Thoracic aorta (tissue), 2 donors: ENCODE measurements at regions not wholly inside any gene's neighbourhood (a gene's known extent, or its start where the extent isn't known, plus 50 kb on each side); places are given as distances from the start of the nearest gene placed in this dataset.
"Not testable (repeated sequence)": the region's sequence is repeated elsewhere in the genome, so short reads cannot be mapped to it uniquely, and the experiment has no call there.

ENCODE experiments used
- ATAC-seq: fragments of 150-250 bp; one replicate; pipeline ENCODE4 v1.8.0; 2017; ENCODE audit warnings: low read depth; ENCODE audit not compliant: insufficient number of reproducible peaks, low FRiP score
- DNase-seq: peaks from one replicate; pipeline ENCODE4 v3.0.0-alpha.2; 2020; ENCODE audit warnings: low spot score
- H3K27ac ChIP-seq, 2 donors: fragments of 200-600 bp; sonication (generic); 1 replicate in 1 of 2; 2 replicates in 1 of 2; pipeline ENCODE4 v1.5.1; 2016; ENCODE audit warnings: mild to moderate bottlenecking in 2 of 2, moderate library complexity in 2 of 2
- H3K27me3 ChIP-seq: fragments of 200-600 bp; sonication (generic); replicated peaks from 2 replicates; pipeline ENCODE4 v1.6.0; 2016; ENCODE audit warnings: mild to moderate bottlenecking; ENCODE audit not compliant: insufficient read depth
- H3K36me3 ChIP-seq: fragments of 200-600 bp; sonication (generic); one replicate; pipeline ENCODE4 v1.5.1; 2016
- H3K4me1 ChIP-seq, 2 donors: fragments of 200-600 bp; sonication (generic); 1 replicate in 1 of 2; 2 replicates in 1 of 2; pipeline versions ENCODE4 v1.5.1 to v1.6.0; 2016; ENCODE audit warnings: low read depth in 2 of 2, mild to moderate bottlenecking in 1 of 2; ENCODE audit not compliant: control insufficient read depth in 1 of 2
- H3K4me3 ChIP-seq: fragments of 200-600 bp; sonication (generic); 2 replicates; pipeline ENCODE4 v1.5.1; 2016; ENCODE audit warnings: mild to moderate bottlenecking
- H3K9me3 ChIP-seq: fragments of 200-600 bp; sonication (generic); 2 replicates; pipeline ENCODE4 v1.5.1; 2016
- TF ChIP-seq, protein P1 (sequence below): fragments of 200-600 bp; sonication (generic); IDR thresholded peaks from one replicate; pipeline ENCODE4 v1.5.1; 2019; ENCODE audit warnings: antibody characterized with exemption

GRCh38 chr11:96748639-96749370 lies 359.0 kb downstream of the JRKL start:
- ATAC-seq (no peak), DNase-seq (no peak)
- H3K27ac ChIP-seq, result no peak overlapping the region
- TF ChIP-seq, protein P1, sequence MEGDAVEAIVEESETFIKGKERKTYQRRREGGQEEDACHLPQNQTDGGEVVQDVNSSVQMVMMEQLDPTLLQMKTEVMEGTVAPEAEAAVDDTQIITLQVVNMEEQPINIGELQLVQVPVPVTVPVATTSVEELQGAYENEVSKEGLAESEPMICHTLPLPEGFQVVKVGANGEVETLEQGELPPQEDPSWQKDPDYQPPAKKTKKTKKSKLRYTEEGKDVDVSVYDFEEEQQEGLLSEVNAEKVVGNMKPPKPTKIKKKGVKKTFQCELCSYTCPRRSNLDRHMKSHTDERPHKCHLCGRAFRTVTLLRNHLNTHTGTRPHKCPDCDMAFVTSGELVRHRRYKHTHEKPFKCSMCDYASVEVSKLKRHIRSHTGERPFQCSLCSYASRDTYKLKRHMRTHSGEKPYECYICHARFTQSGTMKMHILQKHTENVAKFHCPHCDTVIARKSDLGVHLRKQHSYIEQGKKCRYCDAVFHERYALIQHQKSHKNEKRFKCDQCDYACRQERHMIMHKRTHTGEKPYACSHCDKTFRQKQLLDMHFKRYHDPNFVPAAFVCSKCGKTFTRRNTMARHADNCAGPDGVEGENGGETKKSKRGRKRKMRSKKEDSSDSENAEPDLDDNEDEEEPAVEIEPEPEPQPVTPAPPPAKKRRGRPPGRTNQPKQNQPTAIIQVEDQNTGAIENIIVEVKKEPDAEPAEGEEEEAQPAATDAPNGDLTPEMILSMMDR, result no peak
- H3K4me1 ChIP-seq, result peaks cover 15 to 23% of the 10 kb centered on the region in 2 donors
- no peaks in the 10 kb centered on the region for H3K9me3 ChIP-seq
- H3K36me3 ChIP-seq, result no peaks in the 10 kb centered on the region
- H3K4me3 ChIP-seq, result no peak overlapping the region
- H3K27me3 ChIP-seq, result no peaks in the 10 kb centered on the region

- not testable (repeated sequence) for ATAC-seq, H3K36me3 ChIP-seq, H3K9me3 ChIP-seq, DNase-seq, H3K27me3 ChIP-seq, H3K27ac ChIP-seq, H3K4me3 ChIP-seq
- H3K4me1 ChIP-seq, result peaks cover 15 to 23% of the 10 kb centered on the region in 2 donors
Observed at GRCh38 chr11:96751807-96752206, 362.0 kb downstream of the JRKL start.

GRCh38 chr11:96752221-96752620 lies 362.4 kb downstream of the JRKL start:
- Histone ChIP-seq H3K4me3 (no peak overlapping the region), H3K36me3 (no peaks in the 10 kb centered on the region), H3K27ac (no peak overlapping the region), H3K27me3 (no peaks in the 10 kb centered on the region), H3K9me3 (no peaks in the 10 kb centered on the region), H3K4me1 (peaks cover 15 to 23% of the 10 kb centered on the region in 2 donors)
- ATAC-seq (no peak), DNase-seq (no peak)
- TF ChIP-seq, protein P1, result no peak

- Histone ChIP-seq H3K27ac (no peak overlapping the region), H3K9me3 (no peaks in the 10 kb centered on the region), H3K4me1 (peaks cover 8 to 12% of the 10 kb centered on the region in 2 donors), H3K4me3 (no peak overlapping the region), H3K27me3 (no peaks in the 10 kb centered on the region), H3K36me3 (no peaks in the 10 kb centered on the region)
- DNase-seq (no peak), ATAC-seq (no peak)
- TF ChIP-seq, protein P1, result no peak
Observed at GRCh38 chr11:96753997-96754396, 364.2 kb downstream of the JRKL start.

- no peaks in the 10 kb centered on the region for H3K36me3 ChIP-seq
- H3K27ac ChIP-seq, result no peak overlapping the region
- TF ChIP-seq, protein P1, result no peak
- DNase-seq (no peak), ATAC-seq (no peak)
- no peaks in the 10 kb centered on the region for H3K27me3 ChIP-seq
- H3K4me3 ChIP-seq, result no peak overlapping the region
- peaks cover 5 to 7% of the 10 kb centered on the region in 2 donors for H3K4me1 ChIP-seq
- H3K9me3 ChIP-seq, result no peaks in the 10 kb centered on the region
Observed at GRCh38 chr11:96755209-96755608, 365.4 kb downstream of the JRKL start.

DNA sequence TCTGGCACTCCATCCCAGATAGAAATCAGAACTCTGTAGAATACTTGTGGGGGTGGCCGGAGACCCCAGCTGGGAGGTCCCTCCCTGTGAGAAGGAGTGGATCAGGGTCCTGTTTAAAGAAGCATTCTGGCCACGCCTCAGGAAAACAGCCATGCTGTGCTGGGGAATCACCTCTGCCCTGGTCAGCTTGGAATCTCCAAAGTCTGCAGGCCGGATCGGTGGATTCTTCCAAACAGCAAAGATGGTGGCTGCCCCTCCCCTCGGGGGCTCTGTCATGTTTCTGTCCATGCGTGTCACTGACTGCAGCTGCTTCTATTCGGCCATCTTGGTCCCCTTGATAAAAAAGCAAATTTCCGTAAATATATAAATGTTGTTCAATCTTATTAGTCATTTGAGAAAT lies 365.9 kb downstream of the JRKL start:
- Histone ChIP-seq H3K27me3 (no peaks in the 10 kb centered on the region), H3K36me3 (no peaks in the 10 kb centered on the region), H3K4me3 (no peak overlapping the region), H3K4me1 (peaks cover 5 to 7% of the 10 kb centered on the region in 2 donors), H3K9me3 (no peaks in the 10 kb centered on the region), H3K27ac (no peak overlapping the region)
- ATAC-seq (no peak), DNase-seq (no peak)
- TF ChIP-seq, protein P1, result no peak
